ENCODE measurements at regions not wholly inside any gene's neighbourhood (a gene's known extent, or its start where the extent isn't known, plus 50 kb on each side); places are given as distances from the start of the nearest gene placed in this dataset.

DNA sequence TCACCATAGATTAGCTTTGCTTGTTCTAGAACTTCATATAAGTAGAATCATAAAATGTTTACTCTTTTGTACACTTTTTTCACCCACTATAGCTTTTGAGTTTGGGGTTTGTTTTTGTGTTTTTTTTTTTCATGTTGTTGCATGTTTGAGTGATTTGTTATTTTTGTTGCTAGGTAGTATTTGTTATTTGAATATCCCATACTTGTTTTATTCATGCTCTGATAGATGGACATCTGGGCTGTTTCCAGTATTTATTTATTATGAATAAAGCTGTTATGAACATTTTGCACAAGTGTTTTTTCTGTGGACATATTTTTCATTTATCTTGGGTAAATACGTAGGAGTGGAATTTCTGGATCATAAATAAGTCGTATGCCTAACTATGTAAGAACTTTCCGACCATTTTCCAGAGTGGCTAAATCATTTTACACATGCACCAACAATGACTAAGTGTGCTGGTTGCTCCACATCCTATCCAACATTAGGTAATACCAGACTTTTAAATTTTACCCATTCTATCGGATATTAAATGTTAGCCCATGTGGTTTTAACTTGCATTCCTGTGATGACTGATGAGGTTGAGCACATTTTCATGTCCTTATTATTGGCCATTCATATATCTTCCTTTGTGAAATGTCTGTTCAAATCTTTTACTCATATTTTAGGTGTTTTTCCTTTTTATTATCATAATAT lies 69.1 kb upstream of the NR4A3 start:
- H3K4me1 Mint-ChIP-seq (ENCODE audit: low read depth) = no peaks in the 10 kb centered on the region
- H3K4me1 ChIP-seq (ENCODE audit: insufficient read depth, low read length) = no peaks in the 10 kb centered on the region
- H3K27ac ChIP-seq (ENCODE audit: low read depth in 1 of 2, low read length in 2 of 2) = no peak overlapping the region
- POLR2A ChIA-PET = interaction anchor here (0.5 kb wide), 1 partner anchor 949 kb away, joined by 4 read pairs; no protein-coding TSS in a partner anchor
- intact Hi-C loops (cut with DNase I, micrococcal nuclease) = no loop called here
- CTCF ChIA-PET = no interaction called here
- no peaks in the 10 kb centered on the region for H3K9me3 ChIP-seq (ENCODE audit: control insufficient read depth in 1 of 2, insufficient read depth in 1 of 2, low read length in 2 of 2)
- no peak overlapping the region for H3K4me3 ChIP-seq (ENCODE audit: low read length)
- H3K9me3 Mint-ChIP-seq = no peaks in the 10 kb centered on the region
- TF ChIP-seq, protein P1, sequence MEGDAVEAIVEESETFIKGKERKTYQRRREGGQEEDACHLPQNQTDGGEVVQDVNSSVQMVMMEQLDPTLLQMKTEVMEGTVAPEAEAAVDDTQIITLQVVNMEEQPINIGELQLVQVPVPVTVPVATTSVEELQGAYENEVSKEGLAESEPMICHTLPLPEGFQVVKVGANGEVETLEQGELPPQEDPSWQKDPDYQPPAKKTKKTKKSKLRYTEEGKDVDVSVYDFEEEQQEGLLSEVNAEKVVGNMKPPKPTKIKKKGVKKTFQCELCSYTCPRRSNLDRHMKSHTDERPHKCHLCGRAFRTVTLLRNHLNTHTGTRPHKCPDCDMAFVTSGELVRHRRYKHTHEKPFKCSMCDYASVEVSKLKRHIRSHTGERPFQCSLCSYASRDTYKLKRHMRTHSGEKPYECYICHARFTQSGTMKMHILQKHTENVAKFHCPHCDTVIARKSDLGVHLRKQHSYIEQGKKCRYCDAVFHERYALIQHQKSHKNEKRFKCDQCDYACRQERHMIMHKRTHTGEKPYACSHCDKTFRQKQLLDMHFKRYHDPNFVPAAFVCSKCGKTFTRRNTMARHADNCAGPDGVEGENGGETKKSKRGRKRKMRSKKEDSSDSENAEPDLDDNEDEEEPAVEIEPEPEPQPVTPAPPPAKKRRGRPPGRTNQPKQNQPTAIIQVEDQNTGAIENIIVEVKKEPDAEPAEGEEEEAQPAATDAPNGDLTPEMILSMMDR (IDR thresholded peaks at IDR 0.05) = no peak
- DNase-seq (no peak), ATAC-seq (ENCODE audit: poor library complexity) (no peak)
- H3K27me3 ChIP-seq (ENCODE audit: control insufficient read depth in 1 of 2, insufficient read depth in 2 of 2, low read length in 2 of 2) = no peaks in the 10 kb centered on the region
- H3K27ac Mint-ChIP-seq = no peak overlapping the region
- no peak overlapping the region for H3K4me3 Mint-ChIP-seq
- H3K36me3 ChIP-seq (ENCODE audit: insufficient read depth, low read length) = no peaks in the 10 kb centered on the region
- H3K36me3 Mint-ChIP-seq (ENCODE audit: low read depth) = no peaks in the 10 kb centered on the region
- peaks cover 18% of the 10 kb centered on the region for H3K27me3 Mint-ChIP-seq

DNA sequence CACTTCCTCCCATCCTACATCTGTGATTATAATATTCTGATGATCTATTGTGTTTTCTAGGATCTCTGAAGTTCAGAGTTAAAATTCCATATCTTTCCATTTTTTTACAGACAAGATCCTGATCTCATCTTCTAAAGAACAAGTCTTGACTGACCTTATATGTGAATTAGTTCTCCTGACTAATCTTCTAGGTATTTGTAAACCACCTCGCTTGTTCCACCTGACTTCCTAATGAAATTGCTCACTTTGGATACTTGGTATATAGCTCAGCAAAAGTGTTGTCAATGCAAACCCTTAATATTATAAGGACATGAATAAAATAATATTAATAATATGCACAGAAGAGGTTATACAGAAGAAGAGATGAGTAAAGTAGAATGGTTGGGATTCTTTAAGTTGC lies 68.2 kb upstream of the NR4A3 start:
- Histone ChIP-seq H3K4me3 (ENCODE audit: low read length) (no peak overlapping the region), H3K27me3 (ENCODE audit: control insufficient read depth in 1 of 2, insufficient read depth in 2 of 2, low read length in 2 of 2) (no peaks in the 10 kb centered on the region), H3K9me3 (ENCODE audit: control insufficient read depth in 1 of 2, insufficient read depth in 1 of 2, low read length in 2 of 2) (no peaks in the 10 kb centered on the region), H3K27ac (ENCODE audit: low read depth in 1 of 2, low read length in 2 of 2) (no peak overlapping the region), H3K36me3 (ENCODE audit: insufficient read depth, low read length) (no peaks in the 10 kb centered on the region), H3K4me1 (ENCODE audit: insufficient read depth, low read length) (no peaks in the 10 kb centered on the region)
- intact Hi-C loops (cut with DNase I, micrococcal nuclease) = no loop called here
- peaks cover 18% of the 10 kb centered on the region for H3K27me3 Mint-ChIP-seq
- no peak overlapping the region for H3K27ac Mint-ChIP-seq
- H3K4me3 Mint-ChIP-seq = no peak overlapping the region
- DNase-seq (no peak), ATAC-seq (ENCODE audit: poor library complexity) (no peak)
- CTCF ChIA-PET = no interaction called here
- TF ChIP-seq, protein P1 (IDR thresholded peaks at IDR 0.05) = no peak
- POLR2A ChIA-PET = no interaction called here
- no peaks in the 10 kb centered on the region for H3K36me3 Mint-ChIP-seq (ENCODE audit: low read depth)
- H3K4me1 Mint-ChIP-seq (ENCODE audit: low read depth) = no peaks in the 10 kb centered on the region
- H3K9me3 Mint-ChIP-seq = no peaks in the 10 kb centered on the region

DNA sequence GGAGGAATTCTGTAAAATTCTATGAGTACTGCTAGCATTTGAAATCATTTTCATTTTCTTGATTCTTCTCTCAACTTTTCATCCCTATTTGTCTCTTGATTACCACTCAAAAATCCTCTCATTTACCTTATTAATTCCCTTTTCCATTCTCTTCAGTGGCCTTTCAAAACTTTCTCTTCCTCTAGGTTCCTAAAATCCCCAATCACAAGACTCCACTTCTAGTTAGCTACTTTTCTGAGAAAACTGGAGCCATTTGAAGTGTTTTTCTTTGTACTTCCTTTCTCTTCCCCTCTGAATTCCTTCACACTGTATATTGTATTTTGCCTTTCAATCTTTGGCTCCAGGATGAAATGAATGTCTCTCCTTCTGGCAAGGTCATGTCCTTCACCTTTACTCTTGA lies 61.3 kb upstream of the NR4A3 start:
- DNase-seq (no peak), ATAC-seq (ENCODE audit: poor library complexity) (no peak)
- no peak overlapping the region for H3K27ac Mint-ChIP-seq
- H3K4me3 Mint-ChIP-seq = no peak overlapping the region
- no peaks in the 10 kb centered on the region for H3K9me3 Mint-ChIP-seq
- Histone ChIP-seq H3K9me3 (ENCODE audit: control insufficient read depth in 1 of 2, insufficient read depth in 1 of 2, low read length in 2 of 2) (no peaks in the 10 kb centered on the region), H3K4me3 (ENCODE audit: low read length) (no peak overlapping the region), H3K27me3 (ENCODE audit: control insufficient read depth in 1 of 2, insufficient read depth in 2 of 2, low read length in 2 of 2) (peaks cover 0 to 2% of the 10 kb centered on the region in 2 experiments), H3K27ac (ENCODE audit: low read depth in 1 of 2, low read length in 2 of 2) (no peak overlapping the region), H3K36me3 (ENCODE audit: insufficient read depth, low read length) (no peaks in the 10 kb centered on the region), H3K4me1 (ENCODE audit: insufficient read depth, low read length) (no peaks in the 10 kb centered on the region)
- no peaks in the 10 kb centered on the region for H3K4me1 Mint-ChIP-seq (ENCODE audit: low read depth)
- TF ChIP-seq, protein P1 (IDR thresholded peaks at IDR 0.05) = no peak
- CTCF ChIA-PET = no interaction called here
- H3K27me3 Mint-ChIP-seq = no peaks in the 10 kb centered on the region
- no peaks in the 10 kb centered on the region for H3K36me3 Mint-ChIP-seq (ENCODE audit: low read depth)
- intact Hi-C loops (cut with DNase I, micrococcal nuclease) = no loop called here
- POLR2A ChIA-PET = no interaction called here

Measured in CD4-positive, alpha-beta T cell (primary cell).